ENCODE measurements at regions not wholly inside any gene's neighbourhood (a gene's known extent, or its start where the extent isn't known, plus 50 kb on each side); places are given as distances from the start of the nearest gene placed in this dataset.

- WGBS, 2 donors: 91 to 94% methylated on average over 18 of the region's 18 CpGs
- no peak overlapping the region for H3K4me3 ChIP-seq (ENCODE audit: low read depth, poor library complexity, severe bottlenecking)
- no peak for TF ChIP-seq POLR2A (IDR thresholded peaks at IDR 0.05)
- TF ChIP-seq CTCF (IDR thresholded peaks at IDR 0.05): no peak
- DNase-seq (ENCODE audit: low spot score in 2 of 2): peak in 1 of 2 donors; percentile 64
- intact Hi-C loops (cut with DNase I; ENCODE audit: low total_unique reads): no loop called here
Observed at GRCh38 chr2:128770143-128771085, 451.7 kb upstream of the HS6ST1 start.

DNA sequence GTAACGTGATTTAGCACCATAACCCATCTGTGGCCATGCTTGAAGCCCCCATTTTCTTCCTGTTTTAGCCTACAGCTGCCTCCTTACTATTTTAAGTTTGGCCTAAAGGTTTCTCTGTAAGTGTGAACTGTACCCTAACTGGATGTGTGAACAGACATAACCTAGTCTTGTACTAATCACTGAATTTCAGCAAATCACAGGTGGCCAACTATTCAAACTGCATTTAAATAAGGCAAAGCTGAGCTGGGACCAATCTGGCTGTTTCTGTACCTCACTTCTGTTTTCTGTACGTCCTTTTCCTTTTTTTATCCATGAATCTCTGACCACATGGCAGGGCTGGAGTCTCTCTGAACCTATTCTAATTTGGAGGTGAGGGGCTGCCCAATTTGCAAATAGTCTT, 452.7 kb upstream of the HS6ST1 start:
- intact Hi-C loops (cut with DNase I; ENCODE audit: low total_unique reads): no loop called here
- DNase-seq (ENCODE audit: low spot score in 2 of 2): no peak
- no peak for TF ChIP-seq CTCF (IDR thresholded peaks at IDR 0.05)
- no peak for TF ChIP-seq POLR2A (IDR thresholded peaks at IDR 0.05)
- no peak overlapping the region for H3K4me3 ChIP-seq (ENCODE audit: low read depth, poor library complexity, severe bottlenecking)
- 69 to 83% methylated on average over 2 of the region's 2 CpGs for WGBS, 2 donors

DNA sequence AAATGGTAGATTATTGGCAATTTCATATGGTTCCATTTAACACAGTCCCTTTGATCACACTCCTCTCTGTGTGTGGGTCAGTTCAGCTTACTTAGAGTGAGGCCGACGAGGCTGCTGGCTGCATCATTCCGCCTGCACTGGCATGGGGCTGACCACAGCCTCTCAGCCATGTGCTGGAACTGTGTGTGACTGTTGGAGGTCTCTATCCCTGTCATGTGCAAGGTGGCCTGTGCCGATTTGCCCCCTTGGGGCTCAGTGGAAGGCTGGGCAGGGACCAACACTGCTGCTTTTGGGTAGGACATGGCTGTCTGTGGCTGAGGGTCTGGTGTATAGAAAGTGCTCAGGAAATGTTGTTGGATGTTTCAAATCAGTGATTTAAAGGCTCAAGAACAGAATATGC, 454.0 kb upstream of the HS6ST1 start:
- 86 to 87% methylated on average over 4 of the region's 4 CpGs for WGBS, 2 donors
- DNase-seq (ENCODE audit: low spot score in 2 of 2): no peak
- intact Hi-C loops (cut with DNase I; ENCODE audit: low total_unique reads): no loop called here
- no peak for TF ChIP-seq POLR2A (IDR thresholded peaks at IDR 0.05)
- TF ChIP-seq CTCF (IDR thresholded peaks at IDR 0.05): no peak
- no peak overlapping the region for H3K4me3 ChIP-seq (ENCODE audit: low read depth, poor library complexity, severe bottlenecking)

GRCh38 chr2:128773641-128774319, 455.1 kb upstream of the HS6ST1 start:
- no peak overlapping the region for H3K4me3 ChIP-seq (ENCODE audit: low read depth, poor library complexity, severe bottlenecking)
- intact Hi-C loops (cut with DNase I; ENCODE audit: low total_unique reads): no loop called here
- 76 to 81% methylated on average over 16 of the region's 16 CpGs for WGBS, 2 donors
- peak in 1 of 2 donors; percentile 65 for DNase-seq (ENCODE audit: low spot score in 2 of 2)
- TF ChIP-seq POLR2A (IDR thresholded peaks at IDR 0.05): no peak
- no peak for TF ChIP-seq CTCF (IDR thresholded peaks at IDR 0.05)

DNA sequence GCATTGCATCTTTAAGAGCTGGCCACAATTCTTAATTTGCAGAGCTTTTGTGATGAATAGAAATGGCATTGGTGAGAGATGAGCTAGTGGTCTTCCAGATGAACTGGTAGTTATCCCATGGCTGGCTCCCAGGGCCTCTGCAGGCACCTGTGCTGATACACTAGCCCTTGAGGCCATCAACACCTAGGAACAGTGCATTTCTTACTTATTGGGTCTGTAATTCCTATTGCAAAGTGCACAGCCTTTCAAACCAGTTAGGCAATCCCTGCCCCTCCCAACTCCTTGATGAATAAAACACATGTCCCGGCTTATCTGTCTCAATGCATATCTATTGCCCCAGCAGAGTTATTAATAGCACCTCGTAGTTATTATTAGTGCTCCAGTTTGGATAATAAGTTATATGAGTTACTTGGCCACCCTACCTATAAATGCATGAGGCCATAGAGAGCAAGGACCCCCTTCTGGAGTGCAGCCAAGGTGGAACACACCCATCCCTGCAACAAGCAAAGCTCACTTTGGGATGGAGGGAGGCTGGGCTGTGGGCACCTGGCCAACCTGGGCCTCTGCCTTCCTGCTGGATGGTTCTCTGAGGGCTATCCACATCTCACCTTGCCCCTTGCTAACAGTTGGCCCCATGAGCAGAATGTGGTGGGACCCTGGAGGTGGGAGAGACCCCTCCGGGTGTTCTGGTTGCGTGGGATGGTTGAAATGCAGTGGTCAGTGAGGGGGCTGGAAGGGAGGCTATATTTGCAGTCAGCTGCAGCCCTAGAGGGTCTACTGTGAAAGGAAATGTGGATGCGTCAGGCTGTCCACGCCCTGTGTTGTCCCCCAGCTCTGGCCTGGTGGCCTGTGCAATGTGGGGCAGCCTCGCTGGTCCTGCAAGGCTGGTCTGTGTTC, 455.9 kb upstream of the HS6ST1 start:
- intact Hi-C loops (cut with DNase I; ENCODE audit: low total_unique reads): no loop called here
- TF ChIP-seq POLR2A (IDR thresholded peaks at IDR 0.05) (no peak), CTCF (IDR thresholded peaks at IDR 0.05) (no peak)
- no peak overlapping the region for H3K4me3 ChIP-seq (ENCODE audit: low read depth, poor library complexity, severe bottlenecking)
- WGBS, 2 donors: 72 to 79% methylated on average over 7 of the region's 7 CpGs
- peak in 1 of 2 donors; percentile 72 for DNase-seq (ENCODE audit: low spot score in 2 of 2)

All from lower leg skin (tissue), 4 donors.